ENCODE measurements at regions not wholly inside any gene's neighbourhood (a gene's known extent, or its start where the extent isn't known, plus 50 kb on each side); places are given as distances from the start of the nearest gene placed in this dataset.

DNA sequence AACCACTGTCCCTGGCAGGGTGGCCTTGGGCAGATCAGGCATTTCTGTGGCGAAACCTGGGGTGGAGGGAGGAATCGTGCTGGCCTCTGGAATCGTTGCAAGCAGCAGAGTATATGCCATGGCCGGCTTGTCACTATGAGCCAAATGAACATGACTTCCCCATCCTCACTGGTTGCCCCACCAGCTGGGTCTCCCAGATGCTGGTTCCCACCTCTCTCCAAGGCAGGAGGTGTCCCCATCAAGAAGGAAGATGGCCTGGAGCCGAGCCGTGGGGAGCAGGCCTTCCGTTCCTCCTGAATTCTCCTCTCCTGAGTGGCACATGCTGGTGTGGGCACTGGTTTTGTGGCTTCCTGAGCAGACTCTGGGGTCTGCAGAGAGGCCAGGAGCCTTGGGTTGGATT lies 60.2 kb upstream of the ACTRT2 start:
- TF ChIP-seq, protein P1, sequence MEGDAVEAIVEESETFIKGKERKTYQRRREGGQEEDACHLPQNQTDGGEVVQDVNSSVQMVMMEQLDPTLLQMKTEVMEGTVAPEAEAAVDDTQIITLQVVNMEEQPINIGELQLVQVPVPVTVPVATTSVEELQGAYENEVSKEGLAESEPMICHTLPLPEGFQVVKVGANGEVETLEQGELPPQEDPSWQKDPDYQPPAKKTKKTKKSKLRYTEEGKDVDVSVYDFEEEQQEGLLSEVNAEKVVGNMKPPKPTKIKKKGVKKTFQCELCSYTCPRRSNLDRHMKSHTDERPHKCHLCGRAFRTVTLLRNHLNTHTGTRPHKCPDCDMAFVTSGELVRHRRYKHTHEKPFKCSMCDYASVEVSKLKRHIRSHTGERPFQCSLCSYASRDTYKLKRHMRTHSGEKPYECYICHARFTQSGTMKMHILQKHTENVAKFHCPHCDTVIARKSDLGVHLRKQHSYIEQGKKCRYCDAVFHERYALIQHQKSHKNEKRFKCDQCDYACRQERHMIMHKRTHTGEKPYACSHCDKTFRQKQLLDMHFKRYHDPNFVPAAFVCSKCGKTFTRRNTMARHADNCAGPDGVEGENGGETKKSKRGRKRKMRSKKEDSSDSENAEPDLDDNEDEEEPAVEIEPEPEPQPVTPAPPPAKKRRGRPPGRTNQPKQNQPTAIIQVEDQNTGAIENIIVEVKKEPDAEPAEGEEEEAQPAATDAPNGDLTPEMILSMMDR (IDR thresholded peaks at IDR 0.05) = no peak
- no peak for TF ChIP-seq EZH2 (IDR thresholded peaks at IDR 0.05; ENCODE audit: borderline replicate concordance, insufficient read depth, low read depth, low read length, poor library complexity, severe bottlenecking)
